ENCODE measurements at regions not wholly inside any gene's neighbourhood (a gene's known extent, or its start where the extent isn't known, plus 50 kb on each side); places are given as distances from the start of the nearest gene placed in this dataset.

- H3K4me1 ChIP-seq (ENCODE audit: insufficient read depth, poor library complexity, severe bottlenecking): no peaks in the 10 kb centered on the region
- no peak overlapping the region for H3K27ac ChIP-seq (ENCODE audit: poor library complexity, severe bottlenecking)
- no peak overlapping the region for H3K4me3 ChIP-seq (ENCODE audit: severe bottlenecking)
- no peak for ATAC-seq (ENCODE audit: low read depth)
- no peak for DNase-seq (ENCODE audit: low spot score)
- H3K36me3 ChIP-seq (ENCODE audit: low read depth): no peaks in the 10 kb centered on the region
- no peaks in the 10 kb centered on the region for H3K9me3 ChIP-seq (ENCODE audit: severe bottlenecking)
- no peak for TF ChIP-seq CTCF (IDR thresholded peaks at IDR 0.05; ENCODE audit: poor library complexity, severe bottlenecking)
- H3K27me3 ChIP-seq (ENCODE audit: insufficient read depth, poor library complexity, severe bottlenecking): no peaks in the 10 kb centered on the region
Observed at GRCh38 chr5:166346726-166347374, 1944.6 kb upstream of the WWC1 start.

- no peak for TF ChIP-seq CTCF (IDR thresholded peaks at IDR 0.05; ENCODE audit: poor library complexity, severe bottlenecking)
- no peaks in the 10 kb centered on the region for H3K9me3 ChIP-seq (ENCODE audit: severe bottlenecking)
- no peak overlapping the region for H3K27ac ChIP-seq (ENCODE audit: poor library complexity, severe bottlenecking)
- no peak overlapping the region for H3K4me3 ChIP-seq (ENCODE audit: severe bottlenecking)
- ATAC-seq (ENCODE audit: low read depth) (no peak), DNase-seq (ENCODE audit: low spot score) (no peak)
- no peaks in the 10 kb centered on the region for H3K27me3 ChIP-seq (ENCODE audit: insufficient read depth, poor library complexity, severe bottlenecking)
- peaks cover 6% of the 10 kb centered on the region for H3K4me1 ChIP-seq (ENCODE audit: insufficient read depth, poor library complexity, severe bottlenecking)
- H3K36me3 ChIP-seq (ENCODE audit: low read depth): no peaks in the 10 kb centered on the region
Observed at GRCh38 chr5:166349046-166349445, 1942.4 kb upstream of the WWC1 start.

GRCh38 chr5:166353580-166353979 lies 1937.9 kb upstream of the WWC1 start:
- Histone ChIP-seq H3K9me3 (ENCODE audit: severe bottlenecking) (no peaks in the 10 kb centered on the region), H3K27me3 (ENCODE audit: insufficient read depth, poor library complexity, severe bottlenecking) (no peaks in the 10 kb centered on the region), H3K36me3 (ENCODE audit: low read depth) (no peaks in the 10 kb centered on the region), H3K27ac (ENCODE audit: poor library complexity, severe bottlenecking) (no peak overlapping the region), H3K4me1 (ENCODE audit: insufficient read depth, poor library complexity, severe bottlenecking) (peaks cover 11% of the 10 kb centered on the region), H3K4me3 (ENCODE audit: severe bottlenecking) (no peak overlapping the region)
- DNase-seq (ENCODE audit: low spot score) (no peak), ATAC-seq (ENCODE audit: low read depth) (no peak)
- TF ChIP-seq CTCF (IDR thresholded peaks at IDR 0.05; ENCODE audit: poor library complexity, severe bottlenecking): no peak

- H3K27ac ChIP-seq (ENCODE audit: poor library complexity, severe bottlenecking): no peak overlapping the region
- DNase-seq (ENCODE audit: low spot score) (no peak), ATAC-seq (ENCODE audit: low read depth) (peak; percentile 53)
- H3K36me3 ChIP-seq (ENCODE audit: low read depth): no peaks in the 10 kb centered on the region
- no peaks in the 10 kb centered on the region for H3K27me3 ChIP-seq (ENCODE audit: insufficient read depth, poor library complexity, severe bottlenecking)
- no peak for TF ChIP-seq CTCF (IDR thresholded peaks at IDR 0.05; ENCODE audit: poor library complexity, severe bottlenecking)
- peaks cover 11% of the 10 kb centered on the region for H3K4me1 ChIP-seq (ENCODE audit: insufficient read depth, poor library complexity, severe bottlenecking)
- no peaks in the 10 kb centered on the region for H3K9me3 ChIP-seq (ENCODE audit: severe bottlenecking)
- H3K4me3 ChIP-seq (ENCODE audit: severe bottlenecking): no peak overlapping the region
Observed at GRCh38 chr5:166354332-166354731, 1937.1 kb upstream of the WWC1 start.

- DNase-seq (ENCODE audit: low spot score): no peak
- ATAC-seq (ENCODE audit: low read depth): no peak
- Histone ChIP-seq H3K27me3 (ENCODE audit: insufficient read depth, poor library complexity, severe bottlenecking) (no peaks in the 10 kb centered on the region), H3K4me3 (ENCODE audit: severe bottlenecking) (no peak overlapping the region), H3K4me1 (ENCODE audit: insufficient read depth, poor library complexity, severe bottlenecking) (peaks cover 11% of the 10 kb centered on the region), H3K9me3 (ENCODE audit: severe bottlenecking) (no peaks in the 10 kb centered on the region), H3K27ac (ENCODE audit: poor library complexity, severe bottlenecking) (no peak overlapping the region), H3K36me3 (ENCODE audit: low read depth) (no peaks in the 10 kb centered on the region)
- TF ChIP-seq CTCF (IDR thresholded peaks at IDR 0.05; ENCODE audit: poor library complexity, severe bottlenecking): no peak
Observed at GRCh38 chr5:166356096-166356495, 1935.3 kb upstream of the WWC1 start.
